TTC549 (cell line): ENCODE measurements at regions not wholly inside any gene's neighbourhood (a gene's known extent, or its start where the extent isn't known, plus 50 kb on each side); places are given as distances from the start of the nearest gene placed in this dataset.
"Not testable (repeated sequence)": the region's sequence is repeated elsewhere in the genome, so short reads cannot be mapped to it uniquely, and the experiment has no call there.

Experiments
- FAIRE-seq: peaks from 2 replicates; lab custom pipeline; 2012; peaks lifted over from hg19 to GRCh38; lab: Jason Lieb, UNC

- FAIRE-seq, result no peak
Measured at GRCh38 chr9:29176786-29177185, 1603.5 kb upstream of the C9orf72 start.

GRCh38 chr9:29183971-29184370, 1610.7 kb upstream of the C9orf72 start:
- FAIRE-seq, result no peak

GRCh38 chr9:29188771-29189170, 1615.5 kb upstream of the C9orf72 start:
- FAIRE-seq, result not testable (repeated sequence)

- FAIRE-seq, result not testable (repeated sequence)
Measured at GRCh38 chr9:29189221-29189620, 1615.9 kb upstream of the C9orf72 start.

- no peak for FAIRE-seq
Measured at GRCh38 chr9:29198861-29199260, 1625.6 kb upstream of the C9orf72 start.

- FAIRE-seq, result no peak
Measured at GRCh38 chr9:29199975-29200374, 1626.7 kb upstream of the C9orf72 start.

GRCh38 chr9:29200650-29201049, 1627.4 kb upstream of the C9orf72 start:
- no peak for FAIRE-seq

GRCh38 chr9:29203244-29203930, 1630.1 kb upstream of the C9orf72 start:
- no peak for FAIRE-seq

GRCh38 chr9:29208670-29209069, 1635.4 kb upstream of the C9orf72 start:
- FAIRE-seq, result no peak

GRCh38 chr9:29209748-29210291, 1636.5 kb upstream of the C9orf72 start:
- no peak for FAIRE-seq

GRCh38 chr9:29211003-29211579, 1637.8 kb upstream of the C9orf72 start:
- no peak for FAIRE-seq

GRCh38 chr9:29211580-29212396, 1638.5 kb upstream of the C9orf72 start:
- no peak for FAIRE-seq

- no peak for FAIRE-seq
Measured at GRCh38 chr9:29212397-29213387, 1639.4 kb upstream of the C9orf72 start.

GRCh38 chr9:29213417-29214153, 1640.3 kb upstream of the C9orf72 start, which contains the start of gene LINGO2:
Gene LINGO2 (minus strand): TSS chr9:29213601.
- FAIRE-seq, result no peak

- FAIRE-seq, result no peak
Measured at GRCh38 chr9:29214154-29214689, 1640.9 kb upstream of the C9orf72 start.

- no peak for FAIRE-seq
Measured at GRCh38 chr9:29214690-29215253, 1641.5 kb upstream of the C9orf72 start.

- FAIRE-seq, result no peak
Measured at GRCh38 chr9:29217966-29218365, 1644.7 kb upstream of the C9orf72 start.

GRCh38 chr9:29220596-29221251, 1647.4 kb upstream of the C9orf72 start:
- FAIRE-seq, result no peak

GRCh38 chr9:29228558-29228957, 1655.3 kb upstream of the C9orf72 start:
- no peak for FAIRE-seq

GRCh38 chr9:29230931-29231330, 1657.7 kb upstream of the C9orf72 start:
- no peak for FAIRE-seq
